ENCODE measurements at regions not wholly inside any gene's neighbourhood (a gene's known extent, or its start where the extent isn't known, plus 50 kb on each side); places are given as distances from the start of the nearest gene placed in this dataset.
"Not testable (repeated sequence)": the region's sequence is repeated elsewhere in the genome, so short reads cannot be mapped to it uniquely, and the experiment has no call there.

DNA sequence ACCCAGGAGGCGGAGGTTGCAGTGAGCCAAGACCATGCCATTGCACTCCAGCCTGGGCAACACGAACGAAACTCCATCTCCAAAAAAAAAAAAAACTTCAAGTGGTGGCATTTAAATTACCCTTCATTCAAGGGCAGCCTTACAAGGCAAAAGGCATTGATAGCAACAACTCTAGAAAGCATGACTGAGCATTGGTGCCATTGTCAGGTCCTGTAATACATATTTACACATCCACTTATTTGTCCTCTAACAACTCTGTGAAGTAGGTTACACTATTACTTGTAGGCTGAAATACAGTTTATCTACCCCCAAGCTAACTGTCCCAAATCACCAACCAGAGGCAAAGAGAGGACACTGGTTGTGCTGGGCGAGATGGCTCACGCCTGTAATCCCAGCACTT, 52.7 kb upstream of the LARP1 start:
- no peak for DNase-seq
- H3K36me3 ChIP-seq (ENCODE audit: control insufficient read depth, insufficient read depth, low read length): no peaks in the 10 kb centered on the region
- no peaks in the 10 kb centered on the region for H3K27me3 ChIP-seq (ENCODE audit: control insufficient read depth, insufficient read depth, low read length)
- 87% methylated on average over 5 of the region's 5 CpGs for WGBS (ENCODE audit: insufficient coverage)
- no peak overlapping the region for H3K27ac ChIP-seq (ENCODE audit: low read length)
- H3K4me1 ChIP-seq (ENCODE audit: control insufficient read depth, insufficient read depth, low read length): no peaks in the 10 kb centered on the region
- no peaks in the 10 kb centered on the region for H3K9me3 ChIP-seq (replicated peaks; ENCODE audit: control insufficient read depth, low read depth, low read length)
- no peak overlapping the region for H3K4me3 ChIP-seq (ENCODE audit: low read length)

GRCh38 chr5:154701725-154702124, 53.5 kb upstream of the LARP1 start:
- H3K9me3 ChIP-seq (replicated peaks; ENCODE audit: control insufficient read depth, low read depth, low read length); H3K4me3 ChIP-seq (ENCODE audit: low read length); H3K27ac ChIP-seq (ENCODE audit: low read length); H3K36me3 ChIP-seq (ENCODE audit: control insufficient read depth, insufficient read depth, low read length); H3K4me1 ChIP-seq (ENCODE audit: control insufficient read depth, insufficient read depth, low read length); H3K27me3 ChIP-seq (ENCODE audit: control insufficient read depth, insufficient read depth, low read length); DNase-seq: not testable (repeated sequence)
- 67% methylated on average over 3 of the region's 4 CpGs for WGBS (ENCODE audit: insufficient coverage)

GRCh38 chr5:154701181-154701580, 54.0 kb upstream of the LARP1 start:
- WGBS (ENCODE audit: insufficient coverage): no CpG with 5 or more reads among the region's 3 CpGs
- H3K9me3 ChIP-seq (replicated peaks; ENCODE audit: control insufficient read depth, low read depth, low read length): no peaks in the 10 kb centered on the region
- no peaks in the 10 kb centered on the region for H3K27me3 ChIP-seq (ENCODE audit: control insufficient read depth, insufficient read depth, low read length)
- DNase-seq: no peak
- H3K4me3 ChIP-seq (ENCODE audit: low read length): no peak overlapping the region
- H3K27ac ChIP-seq (ENCODE audit: low read length): no peak overlapping the region
- no peaks in the 10 kb centered on the region for H3K36me3 ChIP-seq (ENCODE audit: control insufficient read depth, insufficient read depth, low read length)
- H3K4me1 ChIP-seq (ENCODE audit: control insufficient read depth, insufficient read depth, low read length): no peaks in the 10 kb centered on the region

GRCh38 chr5:154700289-154700928, 54.8 kb upstream of the LARP1 start:
- not testable (repeated sequence) for H3K4me1 ChIP-seq (ENCODE audit: control insufficient read depth, insufficient read depth, low read length); DNase-seq; H3K4me3 ChIP-seq (ENCODE audit: low read length); H3K27me3 ChIP-seq (ENCODE audit: control insufficient read depth, insufficient read depth, low read length); H3K27ac ChIP-seq (ENCODE audit: low read length); H3K9me3 ChIP-seq (replicated peaks; ENCODE audit: control insufficient read depth, low read depth, low read length); H3K36me3 ChIP-seq (ENCODE audit: control insufficient read depth, insufficient read depth, low read length)
- 93% methylated on average over 3 of the region's 10 CpGs for WGBS (ENCODE audit: insufficient coverage)

GRCh38 chr5:154698763-154699162, 56.4 kb upstream of the LARP1 start:
- DNase-seq: no peak
- Histone ChIP-seq H3K9me3 (replicated peaks; ENCODE audit: control insufficient read depth, low read depth, low read length) (no peaks in the 10 kb centered on the region), H3K4me3 (ENCODE audit: low read length) (no peak overlapping the region), H3K4me1 (ENCODE audit: control insufficient read depth, insufficient read depth, low read length) (no peaks in the 10 kb centered on the region), H3K36me3 (ENCODE audit: control insufficient read depth, insufficient read depth, low read length) (no peaks in the 10 kb centered on the region), H3K27ac (ENCODE audit: low read length) (no peak overlapping the region), H3K27me3 (ENCODE audit: control insufficient read depth, insufficient read depth, low read length) (no peaks in the 10 kb centered on the region)
- no CpG with 5 or more reads among the region's 6 CpGs for WGBS (ENCODE audit: insufficient coverage)

DNA sequence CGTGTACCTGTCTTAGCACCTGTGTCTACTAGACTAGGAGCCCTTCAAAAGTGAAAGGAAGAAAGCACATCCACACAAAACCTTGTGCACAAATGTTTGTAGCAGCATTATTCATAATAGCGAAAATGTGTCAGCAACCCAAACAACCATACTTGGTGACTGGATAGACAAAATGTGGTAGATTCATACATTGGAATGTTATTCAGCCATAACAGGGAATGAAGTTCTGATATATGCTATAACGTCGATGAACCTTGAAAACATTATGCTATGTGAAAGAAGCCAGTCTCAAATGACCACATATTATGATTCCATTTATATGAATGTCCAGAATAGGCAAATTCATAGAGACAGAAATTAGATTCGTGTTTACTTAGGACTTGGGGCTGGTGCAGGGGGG, 57.8 kb upstream of the LARP1 start:
- WGBS (ENCODE audit: insufficient coverage): no CpG with 5 or more reads among the region's 5 CpGs
- H3K27ac ChIP-seq (ENCODE audit: low read length): no peak overlapping the region
- no peak overlapping the region for H3K4me3 ChIP-seq (ENCODE audit: low read length)
- no peaks in the 10 kb centered on the region for H3K36me3 ChIP-seq (ENCODE audit: control insufficient read depth, insufficient read depth, low read length)
- H3K4me1 ChIP-seq (ENCODE audit: control insufficient read depth, insufficient read depth, low read length): peaks cover 2% of the 10 kb centered on the region
- no peak for DNase-seq
- H3K27me3 ChIP-seq (ENCODE audit: control insufficient read depth, insufficient read depth, low read length): no peaks in the 10 kb centered on the region
- H3K9me3 ChIP-seq (replicated peaks; ENCODE audit: control insufficient read depth, low read depth, low read length): no peaks in the 10 kb centered on the region

DNA sequence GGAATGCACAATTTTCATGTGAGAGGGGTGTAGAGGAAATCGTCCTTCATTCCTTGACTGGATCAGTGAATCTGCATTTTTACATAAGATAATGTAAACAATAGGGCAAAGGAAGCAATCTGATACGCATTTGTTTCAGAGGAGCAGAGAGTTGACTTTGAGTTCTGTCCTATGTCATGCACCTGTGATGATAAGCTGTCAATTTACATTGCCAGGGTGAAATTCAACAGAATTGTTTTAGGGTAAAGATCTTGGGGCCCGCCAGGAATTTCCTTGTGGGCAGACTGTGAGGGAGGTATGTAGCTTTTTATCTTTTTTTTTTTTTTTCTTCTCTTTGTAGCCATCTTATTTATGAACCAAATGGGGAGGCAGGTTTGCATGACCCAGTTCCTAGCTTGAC, 58.3 kb upstream of the LARP1 start:
- H3K4me3 ChIP-seq (ENCODE audit: low read length): no peak overlapping the region
- H3K27ac ChIP-seq (ENCODE audit: low read length): no peak overlapping the region
- no peaks in the 10 kb centered on the region for H3K27me3 ChIP-seq (ENCODE audit: control insufficient read depth, insufficient read depth, low read length)
- 42% methylated on average over 1 of the region's 3 CpGs for WGBS (ENCODE audit: insufficient coverage)
- H3K4me1 ChIP-seq (ENCODE audit: control insufficient read depth, insufficient read depth, low read length): peaks cover 3% of the 10 kb centered on the region
- no peaks in the 10 kb centered on the region for H3K36me3 ChIP-seq (ENCODE audit: control insufficient read depth, insufficient read depth, low read length)
- no peak for DNase-seq
- no peaks in the 10 kb centered on the region for H3K9me3 ChIP-seq (replicated peaks; ENCODE audit: control insufficient read depth, low read depth, low read length)

DNA sequence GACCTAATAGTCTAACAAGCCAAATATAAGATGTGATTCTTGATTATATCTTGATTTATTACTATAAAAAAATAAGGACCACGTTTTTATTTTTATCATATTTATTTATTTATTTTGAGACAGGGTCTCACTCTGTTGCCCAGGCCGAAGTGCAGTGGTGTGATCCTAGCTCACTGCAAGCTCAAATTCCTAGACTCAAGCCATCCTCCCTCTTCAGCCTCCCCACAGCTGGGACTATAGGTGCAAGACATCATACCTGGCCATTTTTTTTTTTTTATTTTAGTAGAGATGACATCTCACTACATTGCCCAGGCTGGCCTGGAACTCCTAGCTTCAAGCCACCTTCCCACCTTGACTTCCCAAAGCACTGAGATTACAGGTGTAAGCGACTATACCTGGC, 61.0 kb upstream of the LARP1 start:
- no CpG with 5 or more reads among the region's 3 CpGs for WGBS (ENCODE audit: insufficient coverage)
- no peaks in the 10 kb centered on the region for H3K36me3 ChIP-seq (ENCODE audit: control insufficient read depth, insufficient read depth, low read length)
- peaks cover 6% of the 10 kb centered on the region for H3K27me3 ChIP-seq (ENCODE audit: control insufficient read depth, insufficient read depth, low read length)
- H3K4me1 ChIP-seq (ENCODE audit: control insufficient read depth, insufficient read depth, low read length): peaks cover 9% of the 10 kb centered on the region
- no peak overlapping the region for H3K27ac ChIP-seq (ENCODE audit: low read length)
- DNase-seq: no peak
- no peaks in the 10 kb centered on the region for H3K9me3 ChIP-seq (replicated peaks; ENCODE audit: control insufficient read depth, low read depth, low read length)
- H3K4me3 ChIP-seq (ENCODE audit: low read length): no peak overlapping the region

DNA sequence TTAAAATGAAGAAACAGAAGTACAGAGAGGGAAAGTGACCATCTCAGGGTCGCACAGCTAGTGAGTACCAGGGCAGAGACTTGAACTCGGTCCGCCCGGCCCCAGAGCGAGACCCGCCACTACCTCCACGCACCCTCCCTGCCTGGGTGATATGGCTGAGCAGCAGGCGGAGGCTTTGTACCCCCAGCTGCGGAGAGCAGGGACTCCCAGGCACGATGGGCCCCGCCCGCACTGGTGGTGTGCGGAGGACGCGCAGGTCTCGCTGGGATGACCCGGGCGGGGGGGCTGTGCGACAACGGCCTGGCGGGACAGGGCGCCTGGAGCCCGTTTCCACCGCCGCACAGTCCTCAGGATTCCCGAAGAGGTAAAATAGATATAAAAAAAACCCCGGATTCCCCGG, 64.7 kb upstream of the LARP1 start:
- Histone ChIP-seq H3K9me3 (replicated peaks; ENCODE audit: control insufficient read depth, low read depth, low read length) (peaks cover 9% of the 10 kb centered on the region), H3K27ac (ENCODE audit: low read length) (no peak overlapping the region), H3K36me3 (ENCODE audit: control insufficient read depth, insufficient read depth, low read length) (no peaks in the 10 kb centered on the region), H3K4me1 (ENCODE audit: control insufficient read depth, insufficient read depth, low read length) (peaks cover 9% of the 10 kb centered on the region), H3K27me3 (ENCODE audit: control insufficient read depth, insufficient read depth, low read length) (peaks cover 6% of the 10 kb centered on the region), H3K4me3 (ENCODE audit: low read length) (no peak overlapping the region)
- WGBS (ENCODE audit: insufficient coverage): 87% methylated on average over 18 of the region's 28 CpGs
- no peak for DNase-seq

DNA sequence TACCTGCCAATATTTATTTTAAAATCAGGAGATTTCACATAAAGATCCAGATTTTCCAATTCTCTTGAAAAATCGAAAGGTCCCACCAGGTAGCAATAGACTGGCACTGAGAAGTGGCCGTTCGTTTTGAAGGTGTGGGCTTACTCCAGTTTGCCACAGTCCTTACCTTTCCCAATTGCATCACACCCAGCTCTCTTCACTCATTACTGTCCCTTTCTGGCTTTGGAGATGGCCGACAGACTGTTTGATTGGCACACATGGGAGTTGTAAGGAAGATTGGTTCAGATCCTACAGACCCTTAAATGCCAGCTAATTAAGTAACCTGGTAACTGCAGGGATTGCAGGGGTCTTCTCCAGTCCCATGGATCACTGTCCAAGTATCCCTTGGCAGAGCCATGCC, 68.7 kb upstream of the LARP1 start:
- no peak for DNase-seq
- Histone ChIP-seq H3K36me3 (ENCODE audit: control insufficient read depth, insufficient read depth, low read length) (no peaks in the 10 kb centered on the region), H3K4me1 (ENCODE audit: control insufficient read depth, insufficient read depth, low read length) (peaks cover 11% of the 10 kb centered on the region), H3K9me3 (replicated peaks; ENCODE audit: control insufficient read depth, low read depth, low read length) (peaks cover 9% of the 10 kb centered on the region), H3K4me3 (ENCODE audit: low read length) (no peak overlapping the region), H3K27me3 (ENCODE audit: control insufficient read depth, insufficient read depth, low read length) (peaks cover 8% of the 10 kb centered on the region), H3K27ac (ENCODE audit: low read length) (no peak overlapping the region)
- 89% methylated on average over 3 of the region's 4 CpGs for WGBS (ENCODE audit: insufficient coverage)

All from muscle of leg (tissue), 3 donors.